Hepatic stellate cell (primary cell): ENCODE measurements at regions not wholly inside any gene's neighbourhood (a gene's known extent, or its start where the extent isn't known, plus 50 kb on each side); places are given as distances from the start of the nearest gene placed in this dataset.
"Not testable (repeated sequence)": the region's sequence is repeated elsewhere in the genome, so short reads cannot be mapped to it uniquely, and the experiment has no call there.

Experiments used
- DNase-seq: peaks from one replicate; pipeline ENCODE4 v3.0.0; 2011; ENCODE audit warnings: low spot score

GRCh38 chr14:55807053-55807880 lies 227.3 kb downstream of the KTN1 start:
- no peak for DNase-seq

GRCh38 chr14:55807881-55808379 lies 227.9 kb downstream of the KTN1 start:
- DNase-seq = no peak

- DNase-seq = no peak
These were observed 233.6 kb downstream of the KTN1 start for GRCh38 chr14:55813630-55814029.

GRCh38 chr14:55814064-55814463 lies 234.1 kb downstream of the KTN1 start:
- no peak for DNase-seq

GRCh38 chr14:55814873-55815272 lies 234.9 kb downstream of the KTN1 start:
- no peak for DNase-seq

- no peak for DNase-seq
These were observed 236.2 kb downstream of the KTN1 start for GRCh38 chr14:55816225-55816624.

GRCh38 chr14:55819610-55820304 lies 239.8 kb downstream of the KTN1 start:
- no peak for DNase-seq

- DNase-seq = no peak
These were observed 242.9 kb downstream of the KTN1 start for GRCh38 chr14:55822906-55823305.

- no peak for DNase-seq
These were observed 252.3 kb downstream of the KTN1 start for GRCh38 chr14:55832122-55832911.

GRCh38 chr14:55832974-55833373 lies 253.0 kb downstream of the KTN1 start:
- DNase-seq = no peak

GRCh38 chr14:55834390-55834789 lies 254.4 kb downstream of the KTN1 start:
- DNase-seq = no peak

- DNase-seq = no peak
These were observed 256.0 kb downstream of the KTN1 start for GRCh38 chr14:55835985-55836384.

- DNase-seq = no peak
These were observed 257.5 kb downstream of the KTN1 start for GRCh38 chr14:55837467-55837866.

- DNase-seq = no peak
These were observed 258.6 kb downstream of the KTN1 start for GRCh38 chr14:55838529-55839052.

GRCh38 chr14:55839301-55839947 lies 259.4 kb downstream of the KTN1 start:
- DNase-seq = not testable (repeated sequence)

- no peak for DNase-seq
These were observed 260.8 kb downstream of the KTN1 start for GRCh38 chr14:55840821-55841220.

- DNase-seq = no peak
These were observed 261.6 kb downstream of the KTN1 start for GRCh38 chr14:55841625-55842024.

- DNase-seq = no peak
These were observed 263.9 kb downstream of the KTN1 start for GRCh38 chr14:55843718-55844403.

GRCh38 chr14:55845963-55846825 lies 266.2 kb downstream of the KTN1 start:
- DNase-seq = no peak

GRCh38 chr14:55846826-55847446 lies 266.9 kb downstream of the KTN1 start:
- no peak for DNase-seq
